Ovary (tissue), 7 donors: ENCODE measurements at regions not wholly inside any gene's neighbourhood (a gene's known extent, or its start where the extent isn't known, plus 50 kb on each side); places are given as distances from the start of the nearest gene placed in this dataset.

Source experiments
- DNase-seq, 5 donors: peaks; one replicate each; pipeline ENCODE4 v3.0.0-alpha.2; 2019 to 2020
- H3K27ac ChIP-seq, 2 donors: fragments of 200-600 bp; one replicate each; pipeline versions ENCODE4 v1.5.1 to v1.8.0; 2019 to 2022
- H3K27me3 ChIP-seq: fragments of 200-600 bp; one replicate; pipeline ENCODE4 v1.8.0; 2022
- H3K36me3 ChIP-seq: fragments of 200-600 bp; sonication (generic); one replicate; pipeline ENCODE4 v1.5.1; 2019
- H3K4me1 ChIP-seq: one replicate; pipeline ENCODE4 v1.8.1; 2013; ENCODE audit warnings: mild to moderate bottlenecking, moderate library complexity; ENCODE audit not compliant: insufficient read depth
- H3K4me3 ChIP-seq: fragments of 200-600 bp; sonication (generic); one replicate; pipeline ENCODE4 v1.5.1; 2017
- H3K9me3 ChIP-seq, 2 donors: fragments of 200-600 bp in 1 of 2; sonication (generic) in 1 of 2; one replicate each; pipeline versions ENCODE4 v1.5.1 to v1.8.1; 2013 to 2019; ENCODE audit warnings: mild to moderate bottlenecking in 1 of 2, moderate library complexity in 1 of 2
- CTCF ChIP-seq, 3 donors: fragments of 450-650 bp in 2 of 3; fragments of 200-600 bp in 1 of 3; IDR thresholded peaks; one replicate each; pipeline versions ENCODE4 v1.5.1 to v1.8.0; 2016 to 2022; ENCODE audit warnings: antibody characterized with exemption in 3 of 3, mild to moderate bottlenecking in 1 of 3
- EP300 ChIP-seq: sonication (generic); formaldehyde crosslinking; IDR thresholded peaks from one replicate; pipeline ENCODE4 v1.6.1; 2017; ENCODE audit warnings: antibody characterized with exemption
- POLR2A ChIP-seq: fragments of 450-650 bp; IDR thresholded peaks from one replicate; pipeline ENCODE4 v1.6.1; 2017; ENCODE audit warnings: antibody characterized with exemption, mild to moderate bottlenecking, moderate library complexity
- whole genome bisulfite sequencing, 3 donors: extraction: QIAGEN DNeasy Blood & Tissue Kit in 1 of 3; methylation state at CpG; one replicate each; pipeline versions ENCODE4 v1.1.5 to v1.1.7; 2013 to 2017; 5-methylcytosine and 5-hydroxymethylcytosine counted together
- intact Hi-C, 4 donors: fragments of 100-400 bp; cut with DNase I; formaldehyde crosslinking; loops; one replicate each; pipeline versions ENCODE4 v1.11.0 to v1.15.1; 2022 to 2023
- donor health status: DM: no; HTN: no; CAD: no; lungs with moderate emphysema.
- donor health status: DM: no; HTN: no; CAD: no.
- donor health status: Bipolar disorder and iron deficiency.
- donor health status: DM: no; HTN: no; CAD: no.
- donor health status: DM: yes; HTN: yes; CAD: no.

- intact Hi-C loops, result no loop called here
- WGBS, 3 donors, result 68 to 80% (median 70%) methylated on average over 2 of the region's 2 CpGs
- DNase-seq, result no peak
- Histone ChIP-seq H3K4me3 (no peak overlapping the region), H3K36me3 (no peaks in the 10 kb centered on the region), H3K27me3 (no peaks in the 10 kb centered on the region), H3K27ac (no peak overlapping the region), H3K4me1 (no peaks in the 10 kb centered on the region), H3K9me3 (no peaks in the 10 kb centered on the region)
- TF ChIP-seq CTCF (IDR thresholded peaks at IDR 0.05) (no peak), EP300 (no peak), POLR2A (no peak)
These were observed 182.0 kb upstream of the SPOPL start for GRCh38 chr2:138319616-138320015.

GRCh38 chr2:138321458-138321857, 180.1 kb upstream of the SPOPL start:
- no peak for DNase-seq
- intact Hi-C loops, result no loop called here
- H3K27me3 ChIP-seq, result no peaks in the 10 kb centered on the region
- no peak overlapping the region for H3K27ac ChIP-seq
- WGBS, 3 donors, result 95 to 100% (median 97%) methylated on average over 2 of the region's 2 CpGs
- H3K4me1 ChIP-seq, result no peaks in the 10 kb centered on the region
- TF ChIP-seq POLR2A (no peak), CTCF (IDR thresholded peaks at IDR 0.05) (no peak), EP300 (no peak)
- no peaks in the 10 kb centered on the region for H3K9me3 ChIP-seq
- H3K36me3 ChIP-seq, result no peaks in the 10 kb centered on the region
- no peak overlapping the region for H3K4me3 ChIP-seq

- Histone ChIP-seq H3K4me3 (no peak overlapping the region), H3K9me3 (no peaks in the 10 kb centered on the region), H3K4me1 (no peaks in the 10 kb centered on the region), H3K36me3 (no peaks in the 10 kb centered on the region), H3K27me3 (no peaks in the 10 kb centered on the region), H3K27ac (no peak overlapping the region)
- intact Hi-C loops, result no loop called here
- WGBS, 3 donors, result 94 to 98% (median 98%) methylated on average over 2 of the region's 2 CpGs
- no peak for TF ChIP-seq CTCF (IDR thresholded peaks at IDR 0.05)
- no peak for TF ChIP-seq POLR2A
- no peak for TF ChIP-seq EP300
- DNase-seq, result no peak
These were observed 178.0 kb upstream of the SPOPL start for GRCh38 chr2:138323382-138324067.

GRCh38 chr2:138324068-138324771, 177.3 kb upstream of the SPOPL start:
- no peaks in the 10 kb centered on the region for H3K9me3 ChIP-seq
- H3K36me3 ChIP-seq, result no peaks in the 10 kb centered on the region
- no peak overlapping the region for H3K4me3 ChIP-seq
- no peak overlapping the region for H3K27ac ChIP-seq
- 89 to 92% (median 90%) methylated on average over 3 of the region's 3 CpGs for WGBS, 3 donors
- no peaks in the 10 kb centered on the region for H3K27me3 ChIP-seq
- intact Hi-C loops, result no loop called here
- no peak for DNase-seq
- TF ChIP-seq EP300, result no peak
- TF ChIP-seq POLR2A, result no peak
- no peak for TF ChIP-seq CTCF (IDR thresholded peaks at IDR 0.05)
- H3K4me1 ChIP-seq, result no peaks in the 10 kb centered on the region
